H7 (cell line): ENCODE measurements at regions not wholly inside any gene's neighbourhood (a gene's known extent, or its start where the extent isn't known, plus 50 kb on each side); places are given as distances from the start of the nearest gene placed in this dataset.

Experiments used
- DNase-seq: peaks from one replicate; pipeline ENCODE4 v3.0.0; 2012
- H3K27me3 ChIP-seq: 2 replicates; pipeline ENCODE4 v1.6.0; 2011; ENCODE audit warnings: mild to moderate bottlenecking, low read length; ENCODE audit not compliant: control insufficient read depth, insufficient read depth
- H3K36me3 ChIP-seq: replicated peaks from 2 replicates; pipeline ENCODE4 v1.5.1; 2011; ENCODE audit warnings: low read length; ENCODE audit not compliant: control insufficient read depth, insufficient read depth
- H3K4me3 ChIP-seq: 2 replicates; pipeline ENCODE4 v1.5.1; 2011; ENCODE audit warnings: low read depth, mild to moderate bottlenecking, control low read depth, low read length, moderate library complexity; ENCODE audit not compliant: insufficient read depth

DNA sequence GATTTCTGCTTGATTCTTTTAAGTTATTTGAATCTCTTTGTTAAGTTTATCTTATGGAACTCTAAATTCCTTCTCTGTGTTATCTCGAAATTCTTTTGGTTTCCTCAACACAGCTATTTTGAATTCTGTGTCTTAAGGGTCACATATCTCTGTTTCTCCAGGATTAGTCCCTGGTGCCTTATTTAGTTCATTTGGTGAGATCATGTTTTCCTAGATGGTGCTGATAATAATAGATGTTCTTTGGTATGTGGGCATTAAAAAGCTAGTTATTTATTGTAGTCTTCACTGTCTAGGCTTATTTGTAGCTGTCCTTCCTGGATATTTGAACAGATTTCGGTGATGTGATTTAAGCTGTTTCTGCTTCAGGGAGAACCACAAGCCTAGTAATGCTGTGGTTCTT lies 615.6 kb upstream of the NECTIN3 start:
- H3K36me3 ChIP-seq, result no peaks in the 10 kb centered on the region
- no peak for DNase-seq
- no peak overlapping the region for H3K4me3 ChIP-seq
- no peaks in the 10 kb centered on the region for H3K27me3 ChIP-seq

DNA sequence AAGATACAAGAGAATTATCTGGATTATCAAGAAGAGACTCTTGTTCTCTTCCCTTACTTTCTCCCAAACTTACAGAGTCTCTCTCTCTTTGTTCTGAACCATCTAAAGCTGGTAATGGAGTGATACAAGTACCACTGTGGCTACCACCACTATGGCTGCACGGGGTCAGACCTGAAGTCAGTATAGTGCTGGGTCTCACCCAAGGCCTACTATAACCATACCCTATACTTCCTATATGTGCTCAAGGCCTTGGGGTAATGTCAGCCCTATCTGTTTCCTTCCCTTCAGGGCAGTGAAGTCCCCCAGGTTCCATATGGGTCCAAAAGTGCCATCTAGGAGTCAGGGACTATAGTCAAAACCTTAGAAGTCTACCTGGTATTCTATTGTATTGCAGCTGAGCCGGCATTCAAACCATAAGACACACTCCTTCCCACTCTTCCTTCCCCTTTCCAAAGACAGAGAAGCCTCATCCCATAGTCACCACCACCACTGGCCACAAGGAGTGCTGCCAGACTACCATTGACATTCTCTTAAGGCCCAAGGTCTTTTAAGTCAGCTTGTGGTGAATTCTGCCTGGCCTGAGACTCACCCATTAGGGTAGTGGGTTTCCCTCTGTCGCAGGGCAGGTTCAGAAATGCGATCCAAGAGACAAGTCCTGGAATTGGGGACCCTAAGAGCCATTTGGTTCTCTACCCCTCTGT lies 615.0 kb upstream of the NECTIN3 start:
- no peaks in the 10 kb centered on the region for H3K27me3 ChIP-seq
- DNase-seq, result no peak
- H3K36me3 ChIP-seq, result no peaks in the 10 kb centered on the region
- no peak overlapping the region for H3K4me3 ChIP-seq

DNA sequence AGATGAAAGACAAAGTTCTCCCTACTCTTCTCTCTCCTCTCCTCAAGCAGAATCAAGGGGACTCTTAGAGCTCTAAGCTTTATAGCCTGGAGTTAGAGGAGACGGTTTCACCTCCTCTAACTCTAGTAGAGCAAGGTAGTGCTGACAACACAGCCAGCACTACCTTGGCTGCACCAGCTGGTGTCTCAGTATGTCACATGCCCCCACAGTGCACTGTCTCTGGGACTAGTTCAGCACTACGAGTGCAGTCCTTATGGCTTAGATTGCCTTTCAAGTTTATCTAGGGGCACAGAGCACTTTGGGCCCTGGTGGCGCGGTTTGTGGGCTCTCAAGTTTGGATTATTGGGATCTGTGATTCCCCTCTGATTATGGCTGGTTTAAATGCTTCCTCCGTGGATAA lies 614.1 kb upstream of the NECTIN3 start:
- no peak overlapping the region for H3K4me3 ChIP-seq
- no peaks in the 10 kb centered on the region for H3K27me3 ChIP-seq
- no peaks in the 10 kb centered on the region for H3K36me3 ChIP-seq
- no peak for DNase-seq

DNA sequence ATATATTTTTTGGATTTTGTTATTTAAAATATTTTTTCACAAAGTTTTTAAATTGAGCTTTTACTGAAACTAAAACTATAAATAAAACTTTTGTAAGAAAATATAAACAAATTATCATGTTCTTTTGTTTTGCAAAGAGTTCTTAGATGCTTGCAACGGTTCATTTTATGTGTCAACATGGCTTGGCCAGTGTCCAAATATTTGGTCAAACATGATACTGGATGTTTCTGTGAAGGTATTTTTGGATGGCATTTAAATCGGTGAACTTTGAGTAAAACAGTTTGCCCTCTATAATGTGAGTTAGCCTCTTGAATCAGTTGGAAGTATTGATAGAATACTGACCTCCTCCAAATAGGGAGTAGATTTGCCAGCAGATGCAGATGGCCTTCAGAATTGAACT lies 612.6 kb upstream of the NECTIN3 start:
- Histone ChIP-seq H3K4me3 (no peak overlapping the region), H3K27me3 (no peaks in the 10 kb centered on the region), H3K36me3 (no peaks in the 10 kb centered on the region)
- DNase-seq, result no peak

DNA sequence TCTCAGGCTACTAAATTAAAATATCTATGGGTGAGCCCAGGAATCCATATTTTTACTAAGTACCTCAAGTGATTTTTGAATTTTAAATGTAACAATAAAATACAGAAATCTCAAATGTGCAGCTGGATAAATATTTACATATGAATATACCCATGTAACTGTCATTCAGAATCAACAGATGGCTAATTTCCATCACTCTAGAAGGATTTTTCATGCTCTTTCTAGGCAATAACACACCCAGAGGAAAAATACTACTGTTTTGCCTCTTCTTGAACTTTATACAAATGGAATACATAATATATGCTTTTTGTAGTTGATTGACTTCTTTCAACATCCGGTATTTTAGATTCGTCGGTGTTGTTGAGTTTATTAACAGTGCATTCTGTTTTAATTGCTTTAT lies 601.3 kb upstream of the NECTIN3 start:
- Histone ChIP-seq H3K36me3 (no peaks in the 10 kb centered on the region), H3K4me3 (no peak overlapping the region), H3K27me3 (no peaks in the 10 kb centered on the region)
- no peak for DNase-seq

DNA sequence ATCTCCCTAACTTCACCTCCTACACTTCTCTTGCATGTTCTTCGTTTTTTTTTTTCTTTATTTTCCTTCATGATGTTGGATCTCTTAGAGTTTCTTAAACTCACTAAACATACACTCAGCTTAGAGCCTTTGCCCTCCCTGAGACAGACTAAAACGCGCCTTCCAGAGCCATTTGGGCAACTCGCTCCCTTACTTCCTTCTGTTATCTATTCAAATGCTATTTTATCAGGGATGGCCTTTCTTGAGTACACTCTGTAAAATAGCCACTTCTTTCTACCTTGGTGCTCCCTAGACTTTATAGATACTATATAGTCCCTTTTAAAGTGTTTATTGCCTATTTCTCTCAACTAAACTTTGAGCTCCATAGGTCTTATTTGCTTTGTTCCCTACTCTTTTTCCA lies 598.2 kb upstream of the NECTIN3 start:
- no peak for DNase-seq
- H3K36me3 ChIP-seq, result no peaks in the 10 kb centered on the region
- no peak overlapping the region for H3K4me3 ChIP-seq
- no peaks in the 10 kb centered on the region for H3K27me3 ChIP-seq

DNA sequence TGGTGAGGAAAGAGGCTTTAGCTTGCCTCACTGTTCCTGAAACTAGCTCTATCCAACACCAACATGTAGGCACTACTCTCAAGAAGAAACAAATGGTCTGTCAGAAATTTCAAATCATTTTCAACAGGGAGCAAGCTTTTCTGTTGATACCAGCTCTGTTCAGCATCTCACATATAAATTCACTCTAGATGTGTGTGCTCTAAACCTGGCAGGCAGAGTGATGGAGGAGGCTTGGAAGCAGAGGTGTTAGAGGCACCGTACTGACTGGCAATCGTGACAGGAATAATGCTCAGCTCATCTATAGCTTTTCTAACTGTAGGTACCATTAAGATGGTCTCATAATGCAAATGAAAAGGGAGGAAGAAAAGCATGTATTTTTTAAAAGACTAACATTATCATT lies 597.2 kb upstream of the NECTIN3 start:
- Histone ChIP-seq H3K27me3 (no peaks in the 10 kb centered on the region), H3K36me3 (no peaks in the 10 kb centered on the region), H3K4me3 (no peak overlapping the region)
- DNase-seq, result no peak

DNA sequence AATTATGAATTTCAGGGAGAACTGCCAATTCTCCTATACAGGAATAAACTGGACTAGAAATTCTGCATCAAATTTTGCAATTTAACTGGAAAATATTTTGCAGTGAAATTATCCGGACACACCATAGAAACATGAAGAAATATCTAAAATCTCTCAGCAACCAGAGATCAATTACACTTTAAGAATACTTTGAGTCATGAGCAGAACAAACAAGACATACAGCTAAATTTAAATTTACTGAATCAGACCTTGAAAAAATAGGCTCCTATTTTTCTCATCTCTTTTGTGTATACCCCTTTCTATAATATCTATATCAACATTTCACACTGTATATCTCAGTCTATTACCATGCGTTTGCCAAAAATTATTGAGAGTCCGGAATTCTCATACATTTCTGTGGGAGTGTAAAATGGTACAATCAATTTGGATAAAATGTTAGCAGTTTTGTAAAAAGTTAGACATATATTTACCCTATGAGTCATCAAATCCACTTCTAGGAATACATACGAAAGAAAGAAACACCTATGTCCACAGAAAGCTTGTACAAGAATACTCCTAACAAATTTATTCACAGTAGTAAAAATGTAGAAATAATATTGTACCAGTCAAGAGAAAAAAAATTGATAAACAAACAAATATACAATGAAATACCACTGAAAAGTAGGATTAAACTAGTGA lies 593.1 kb upstream of the NECTIN3 start:
- no peaks in the 10 kb centered on the region for H3K27me3 ChIP-seq
- no peak overlapping the region for H3K4me3 ChIP-seq
- H3K36me3 ChIP-seq, result no peaks in the 10 kb centered on the region
- no peak for DNase-seq

DNA sequence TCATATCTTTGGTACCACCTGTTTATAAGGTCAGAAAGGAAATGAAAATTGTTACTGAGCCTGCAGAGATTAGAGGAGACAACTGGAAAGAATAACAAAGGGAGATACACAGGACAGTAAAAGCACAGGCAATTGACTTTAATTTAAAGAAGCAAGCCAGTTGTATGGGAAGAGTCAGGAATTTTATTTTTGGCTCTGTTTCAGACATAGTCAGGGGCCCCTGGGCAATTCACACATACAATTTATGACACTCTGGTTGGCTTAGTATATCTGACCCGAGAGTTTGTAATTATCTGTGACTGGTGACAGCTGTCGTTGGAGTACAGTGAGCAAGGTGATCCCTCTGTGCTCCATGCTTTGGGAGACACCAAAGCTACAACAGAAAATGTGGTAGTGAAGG lies 591.9 kb upstream of the NECTIN3 start:
- H3K36me3 ChIP-seq, result no peaks in the 10 kb centered on the region
- H3K4me3 ChIP-seq, result no peak overlapping the region
- no peaks in the 10 kb centered on the region for H3K27me3 ChIP-seq
- DNase-seq, result no peak

DNA sequence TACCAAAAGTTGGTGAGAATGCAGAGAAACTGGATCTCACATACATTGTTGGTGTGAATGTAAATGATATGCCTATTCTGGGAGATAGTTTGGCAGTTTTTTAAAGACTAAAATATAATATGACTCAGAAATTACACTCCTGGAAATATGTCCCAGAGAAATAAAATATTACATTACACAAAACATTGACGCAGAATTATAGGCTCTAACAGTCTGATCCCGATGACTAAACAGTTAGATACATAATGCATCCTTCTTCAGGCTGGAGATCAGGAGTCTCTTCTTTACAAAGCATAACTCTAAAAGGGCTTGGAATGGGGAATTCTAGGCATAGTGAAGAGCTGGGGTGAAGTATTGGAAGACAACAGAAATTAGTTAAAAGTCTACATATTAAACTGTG lies 586.2 kb upstream of the NECTIN3 start:
- no peaks in the 10 kb centered on the region for H3K27me3 ChIP-seq
- H3K4me3 ChIP-seq, result no peak overlapping the region
- H3K36me3 ChIP-seq, result no peaks in the 10 kb centered on the region
- no peak for DNase-seq

DNA sequence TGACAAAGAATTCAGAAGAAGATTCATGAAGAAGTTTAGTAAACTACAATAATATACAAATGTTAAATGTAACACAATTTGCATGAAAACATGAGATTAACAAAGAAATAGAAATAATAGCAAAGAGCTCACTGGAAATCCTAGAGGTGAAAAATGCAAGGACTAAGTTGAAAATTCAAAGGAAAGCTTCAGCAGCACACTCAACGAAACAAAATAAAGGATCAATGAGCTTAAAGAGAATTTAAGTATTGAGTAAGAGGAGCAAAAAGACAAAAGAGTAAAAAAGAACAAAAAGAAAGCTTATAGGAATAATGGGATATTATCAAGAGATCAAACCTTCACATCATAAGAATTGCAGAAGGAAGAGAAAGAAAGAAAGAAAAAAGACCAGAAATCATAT lies 583.8 kb upstream of the NECTIN3 start:
- Histone ChIP-seq H3K27me3 (no peaks in the 10 kb centered on the region), H3K4me3 (no peak overlapping the region), H3K36me3 (no peaks in the 10 kb centered on the region)
- DNase-seq, result no peak

DNA sequence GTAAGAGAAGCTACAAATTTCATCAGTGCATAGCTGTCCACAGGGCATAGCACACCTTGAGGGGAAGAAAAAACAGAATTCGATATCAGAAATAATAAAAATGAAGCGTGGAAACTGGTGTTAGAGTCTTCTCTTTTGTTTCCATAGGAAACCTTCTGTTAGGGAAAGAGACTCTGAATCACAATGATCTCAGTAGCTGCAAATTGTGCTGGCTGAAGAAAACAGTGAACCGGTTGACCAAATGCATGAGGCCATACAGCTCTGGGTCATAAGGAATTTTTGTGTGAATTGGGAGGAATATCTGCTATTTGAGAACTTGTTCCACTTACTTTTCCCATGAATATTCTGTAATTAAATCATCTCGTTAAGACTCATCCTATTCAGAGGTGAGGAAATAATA lies 580.2 kb upstream of the NECTIN3 start:
- Histone ChIP-seq H3K36me3 (no peaks in the 10 kb centered on the region), H3K4me3 (no peak overlapping the region), H3K27me3 (no peaks in the 10 kb centered on the region)
- DNase-seq, result peak; percentile 4

DNA sequence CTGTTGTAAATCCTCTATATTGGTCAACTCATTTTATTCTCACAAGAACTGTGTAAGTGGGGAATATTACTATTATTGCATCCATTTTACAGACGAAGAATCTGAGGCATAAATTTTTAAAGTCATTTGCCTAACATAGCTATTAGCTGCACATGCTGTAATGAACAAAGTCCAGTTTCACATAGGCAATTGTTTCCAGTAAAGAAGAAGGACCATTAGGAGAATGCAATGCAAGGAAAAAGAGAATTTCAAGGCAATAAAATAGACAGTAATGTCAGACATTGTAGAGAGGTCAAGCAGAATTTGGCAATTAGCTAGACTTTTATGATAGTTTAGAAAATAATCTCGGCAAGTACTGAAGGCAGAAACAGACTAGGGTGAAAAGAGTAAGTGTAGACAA lies 578.7 kb upstream of the NECTIN3 start:
- no peaks in the 10 kb centered on the region for H3K36me3 ChIP-seq
- no peak overlapping the region for H3K4me3 ChIP-seq
- no peak for DNase-seq
- no peaks in the 10 kb centered on the region for H3K27me3 ChIP-seq

DNA sequence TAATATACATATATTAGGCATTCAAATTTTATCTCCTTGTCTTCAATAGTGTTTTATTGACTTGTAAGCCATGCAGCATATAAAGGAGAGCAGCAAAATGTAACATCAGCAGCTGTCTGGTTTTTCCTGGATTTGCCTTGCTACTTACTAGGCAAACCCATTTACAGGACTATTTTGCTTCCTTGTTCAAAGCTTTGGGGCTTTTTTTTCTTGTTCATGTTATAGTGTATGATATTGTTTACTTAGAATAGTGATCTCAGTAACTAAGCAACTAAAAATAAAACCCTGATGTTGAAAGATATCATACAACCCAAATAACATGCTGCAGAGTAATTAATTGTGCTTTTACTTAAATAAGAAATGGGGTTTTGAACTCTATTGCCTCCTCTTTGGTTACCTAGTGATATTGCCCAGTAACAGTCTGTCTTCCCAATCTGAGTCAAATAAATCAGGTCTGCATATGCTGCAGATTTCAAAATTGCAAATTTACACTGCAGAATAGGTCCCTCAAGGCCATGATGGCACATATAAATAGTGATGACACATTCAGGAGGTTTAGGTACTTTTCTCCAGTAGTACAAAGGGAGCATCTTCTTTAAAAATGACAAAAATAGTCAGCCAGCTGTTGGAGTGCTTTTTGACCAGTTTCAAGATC lies 578.1 kb upstream of the NECTIN3 start:
- Histone ChIP-seq H3K27me3 (no peaks in the 10 kb centered on the region), H3K4me3 (no peak overlapping the region), H3K36me3 (no peaks in the 10 kb centered on the region)
- no peak for DNase-seq

DNA sequence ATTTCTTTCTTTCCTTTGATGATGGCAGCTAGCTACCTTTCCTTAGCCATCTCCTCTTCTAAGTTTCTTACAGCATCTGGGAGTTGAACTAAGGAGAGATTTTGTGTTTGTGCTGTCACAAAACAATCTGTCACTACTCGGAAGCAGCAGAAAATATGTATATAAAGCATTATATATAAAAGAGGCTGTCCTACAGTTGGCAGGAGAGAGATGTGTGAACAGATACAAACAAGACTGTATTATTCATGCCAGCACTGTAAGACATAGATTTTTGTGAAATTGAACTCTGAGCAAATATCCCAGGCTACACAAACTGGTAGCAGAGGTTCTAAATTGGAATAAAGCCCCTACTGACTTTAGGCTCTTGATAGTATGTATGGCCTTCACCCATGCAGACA lies 577.5 kb upstream of the NECTIN3 start:
- Histone ChIP-seq H3K36me3 (no peaks in the 10 kb centered on the region), H3K4me3 (no peak overlapping the region), H3K27me3 (no peaks in the 10 kb centered on the region)
- no peak for DNase-seq
